ENCODE measurements at regions not wholly inside any gene's neighbourhood (a gene's known extent, or its start where the extent isn't known, plus 50 kb on each side); places are given as distances from the start of the nearest gene placed in this dataset.

GRCh38 chr15:37219211-37219701 is 118.9 kb upstream of the MEIS2 start:
- TF ChIP-seq POLR2A (IDR thresholded peaks at IDR 0.05) (no peak), CTCF (IDR thresholded peaks at IDR 0.05) (no peak), EP300 (IDR thresholded peaks at IDR 0.05) (no peak)
